GM12864 (cell line): ENCODE measurements at regions not wholly inside any gene's neighbourhood (a gene's known extent, or its start where the extent isn't known, plus 50 kb on each side); places are given as distances from the start of the nearest gene placed in this dataset.

ENCODE experiments used
- DNase-seq: peaks from one replicate; pipeline ENCODE4 v3.0.0-alpha.2; 2011; ENCODE audit warnings: low read depth
- H3K4me3 ChIP-seq: 2 replicates; pipeline ENCODE4 v1.5.1; 2011; ENCODE audit warnings: mild to moderate bottlenecking, low read depth, low read length, control low read depth
- CTCF ChIP-seq: IDR thresholded peaks from 2 replicates; pipeline ENCODE4 v1.5.1; 2011; ENCODE audit warnings: low read depth, mild to moderate bottlenecking, moderate library complexity, low read length, control low read depth, inconsistent platforms; ENCODE audit errors: missing control alignments

DNA sequence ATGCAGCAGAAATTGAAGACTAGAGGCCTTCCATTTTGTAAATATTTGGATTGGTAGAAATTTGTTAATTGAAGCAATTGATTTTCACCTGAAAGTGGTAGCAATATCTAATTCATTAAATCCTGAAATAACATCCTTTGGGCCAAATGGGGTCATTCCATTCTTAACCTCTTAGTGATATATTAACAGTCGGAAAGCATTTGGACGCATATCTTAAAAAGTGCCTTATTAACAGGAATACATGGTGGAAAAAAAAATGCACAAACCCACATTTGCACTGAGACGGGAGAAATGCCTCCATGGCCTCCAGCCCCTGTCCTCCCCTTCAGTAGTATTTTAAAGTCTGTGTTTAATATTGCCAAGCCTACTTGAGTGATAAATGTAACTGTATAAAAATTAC is 205.5 kb downstream of the TFAP2B start:
- TF ChIP-seq CTCF: no peak
- no peak overlapping the region for H3K4me3 ChIP-seq
- DNase-seq: no peak

DNA sequence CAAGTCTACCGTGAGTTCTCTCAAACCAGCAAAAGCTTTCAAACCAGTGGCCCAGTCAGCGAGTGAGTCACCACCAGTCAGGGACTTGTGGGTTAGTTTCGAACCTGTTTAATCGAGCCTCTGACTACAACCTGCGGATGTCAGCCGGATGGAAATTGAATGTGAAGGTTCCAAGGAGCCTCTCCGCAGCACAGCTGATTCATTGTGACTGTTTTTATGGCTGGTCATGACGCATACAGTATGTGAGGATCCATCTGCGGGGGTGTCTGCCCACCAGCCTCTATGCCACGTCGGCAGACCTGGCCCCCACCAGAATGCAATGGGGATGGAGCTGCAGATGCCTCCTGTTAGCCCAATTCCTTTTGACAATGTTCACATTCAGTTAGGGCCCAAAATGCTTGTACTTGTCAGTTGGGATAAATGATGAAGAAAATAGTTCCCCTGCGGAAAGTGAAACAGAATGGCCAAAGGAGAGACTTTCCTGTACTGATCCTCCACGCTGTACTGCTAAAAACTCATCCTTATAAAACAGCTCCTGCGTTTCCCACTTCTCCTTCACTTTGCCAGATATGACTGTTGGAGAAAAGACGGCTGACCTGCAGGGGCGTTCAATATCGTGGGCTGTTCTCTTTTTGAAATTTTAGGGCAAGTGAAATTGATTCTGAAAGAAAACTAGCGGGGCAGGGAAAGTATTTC is 206.6 kb downstream of the TFAP2B start:
- no peak for TF ChIP-seq CTCF
- no peak overlapping the region for H3K4me3 ChIP-seq
- no peak for DNase-seq

DNA sequence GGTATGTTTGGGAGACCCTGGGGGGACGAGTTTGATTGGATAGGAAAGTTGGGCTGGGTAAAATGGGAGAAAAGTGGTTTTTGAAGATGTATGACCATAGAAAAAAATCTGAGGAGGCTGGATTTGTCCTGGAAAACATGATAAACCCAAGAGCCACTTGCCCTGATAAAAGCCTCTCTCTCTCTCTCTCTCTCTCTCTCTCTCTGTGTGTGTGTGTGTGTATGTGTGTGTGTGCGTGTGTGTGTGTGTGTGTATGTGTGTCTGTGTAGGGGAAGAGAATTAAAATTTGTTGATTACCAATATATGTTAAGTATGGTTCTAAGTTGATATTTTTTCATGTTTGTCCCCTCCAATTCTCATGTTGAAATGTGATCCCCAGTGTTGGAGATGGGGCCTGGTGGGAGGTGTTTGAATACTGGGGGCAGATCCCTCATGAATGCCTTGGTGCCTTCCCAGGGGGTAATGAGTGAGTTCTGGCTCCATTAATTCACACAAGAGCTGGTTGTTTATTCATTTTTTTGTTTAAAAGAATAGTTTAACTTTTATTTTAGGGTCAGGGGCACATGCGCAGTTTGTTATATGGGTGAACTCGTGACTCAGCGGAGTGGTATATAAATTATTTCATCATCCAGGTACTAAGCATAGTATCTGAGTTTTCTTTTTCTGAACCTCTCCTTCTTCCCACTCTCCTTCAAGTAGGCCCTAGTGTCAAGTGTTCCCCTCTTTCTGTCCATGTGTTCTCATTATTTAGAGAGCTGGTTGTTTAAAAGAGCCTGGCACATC is 208.8 kb downstream of the TFAP2B start:
- no peak for DNase-seq
- no peak for TF ChIP-seq CTCF
- H3K4me3 ChIP-seq: no peak overlapping the region

DNA sequence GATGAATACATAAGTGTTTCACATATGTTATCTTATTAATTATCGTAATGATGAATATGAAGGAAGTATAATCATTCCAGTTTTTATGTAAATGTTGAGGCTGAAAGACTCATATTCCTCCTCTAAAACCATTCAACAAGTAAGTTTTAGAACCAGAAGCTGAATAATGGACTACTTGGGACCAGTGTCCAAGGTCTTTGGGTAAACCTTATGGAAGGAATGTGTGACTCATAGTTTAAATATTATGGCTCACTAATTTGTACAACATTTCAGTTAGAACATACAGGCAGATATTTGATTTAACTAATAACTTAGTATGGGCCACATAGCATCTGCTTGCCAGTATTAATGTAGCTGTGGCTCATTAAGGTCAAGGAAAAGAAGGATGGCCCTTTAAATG is 209.6 kb downstream of the TFAP2B start:
- DNase-seq: no peak
- no peak overlapping the region for H3K4me3 ChIP-seq
- no peak for TF ChIP-seq CTCF

DNA sequence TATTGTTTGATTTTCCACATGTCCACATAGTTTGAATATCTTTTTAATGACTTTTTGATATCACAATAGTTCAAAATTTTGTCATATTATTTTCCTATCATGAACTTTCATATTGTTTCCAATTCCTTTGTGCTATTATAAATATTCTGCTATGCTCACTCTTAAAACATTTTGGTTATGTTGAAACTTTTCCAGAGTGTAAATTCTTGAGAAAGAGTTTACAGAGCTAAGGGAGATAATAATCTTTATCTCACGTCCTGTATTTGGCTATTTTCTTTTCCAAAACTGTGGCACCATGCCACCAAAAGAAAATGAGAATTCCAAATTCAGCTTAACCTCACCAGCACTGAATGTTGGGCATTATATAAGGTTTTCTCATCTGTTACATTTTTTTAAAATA is 210.9 kb downstream of the TFAP2B start:
- no peak for TF ChIP-seq CTCF
- H3K4me3 ChIP-seq: no peak overlapping the region
- DNase-seq: no peak

DNA sequence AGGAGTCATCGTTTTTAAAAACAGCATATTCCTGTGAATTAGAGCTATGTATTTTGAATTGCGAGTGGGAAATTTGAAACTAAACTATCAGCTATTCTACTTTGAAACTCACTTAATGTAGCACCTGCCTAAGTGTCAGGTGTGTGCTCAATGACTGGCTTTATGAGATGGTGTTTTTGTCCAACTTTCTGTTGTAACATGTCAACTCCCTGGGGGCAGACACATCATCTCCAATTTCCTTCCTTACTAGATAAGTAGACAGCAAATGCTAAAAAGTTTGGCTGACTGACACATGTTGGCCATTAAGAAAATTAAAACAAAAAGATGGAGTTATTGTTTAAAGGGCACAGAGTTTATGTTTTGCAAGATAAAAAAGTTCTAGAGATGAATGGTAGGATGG is 226.9 kb downstream of the TFAP2B start:
- no peak for TF ChIP-seq CTCF
- no peak for DNase-seq
- no peak overlapping the region for H3K4me3 ChIP-seq
